ENCODE measurements at regions not wholly inside any gene's neighbourhood (a gene's known extent, or its start where the extent isn't known, plus 50 kb on each side); places are given as distances from the start of the nearest gene placed in this dataset.

GRCh38 chr3:64832098-64832497 is 144.3 kb upstream of the ADAMTS9 start:
- no peaks in the 10 kb centered on the region for H3K9me3 Mint-ChIP-seq
- no peaks in the 10 kb centered on the region for H3K36me3 Mint-ChIP-seq
- no peak overlapping the region for H3K4me3 Mint-ChIP-seq
- no peak overlapping the region for H3K27ac Mint-ChIP-seq
- DNase-seq (ENCODE audit: low spot score in 2 of 2, unreplicated experiment in 2 of 2): no peak
- H3K27me3 Mint-ChIP-seq (ENCODE audit: low read depth): no peaks in the 10 kb centered on the region
- H3K4me1 Mint-ChIP-seq: peaks cover 19% of the 10 kb centered on the region
- no peak for TF ChIP-seq CTCF (IDR thresholded peaks at IDR 0.05; ENCODE audit: unreplicated experiment)

GRCh38 chr3:64830681-64831080 is 142.9 kb upstream of the ADAMTS9 start:
- Mint-ChIP-seq H3K36me3 (no peaks in the 10 kb centered on the region), H3K4me1 (peaks cover 19% of the 10 kb centered on the region), H3K27ac (no peak overlapping the region), H3K9me3 (no peaks in the 10 kb centered on the region), H3K27me3 (ENCODE audit: low read depth) (no peaks in the 10 kb centered on the region), H3K4me3 (no peak overlapping the region)
- no peak for DNase-seq (ENCODE audit: low spot score in 2 of 2, unreplicated experiment in 2 of 2)
- TF ChIP-seq CTCF (IDR thresholded peaks at IDR 0.05; ENCODE audit: unreplicated experiment): no peak

DNA sequence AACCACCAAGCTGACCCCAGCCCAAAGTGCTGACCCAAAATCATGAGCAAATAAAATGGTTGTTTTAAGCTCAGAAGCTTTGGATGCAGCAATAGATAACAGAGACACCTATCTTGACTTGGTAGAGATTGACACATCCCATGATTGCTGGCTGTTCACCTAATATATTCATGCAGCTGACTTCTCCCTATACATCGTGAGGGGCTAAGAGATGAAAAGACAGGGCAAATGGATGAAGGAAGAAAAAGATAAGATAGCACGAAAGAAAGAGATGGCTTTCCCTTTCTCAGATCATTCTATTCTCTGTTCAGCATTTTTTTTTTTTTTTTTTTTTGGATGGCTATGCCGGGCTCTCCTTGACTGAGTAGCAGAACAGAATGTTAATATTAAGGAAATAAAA is 141.5 kb upstream of the ADAMTS9 start:
- Mint-ChIP-seq H3K27ac (no peak overlapping the region), H3K36me3 (no peaks in the 10 kb centered on the region), H3K4me1 (peaks cover 27% of the 10 kb centered on the region), H3K9me3 (no peaks in the 10 kb centered on the region), H3K27me3 (ENCODE audit: low read depth) (no peaks in the 10 kb centered on the region), H3K4me3 (no peak overlapping the region)
- no peak for TF ChIP-seq CTCF (IDR thresholded peaks at IDR 0.05; ENCODE audit: unreplicated experiment)
- no peak for DNase-seq (ENCODE audit: low spot score in 2 of 2, unreplicated experiment in 2 of 2)

- H3K4me1 Mint-ChIP-seq: peaks cover 33% of the 10 kb centered on the region
- H3K9me3 Mint-ChIP-seq: no peaks in the 10 kb centered on the region
- no peak overlapping the region for H3K4me3 Mint-ChIP-seq
- DNase-seq (ENCODE audit: low spot score in 2 of 2, unreplicated experiment in 2 of 2): no peak
- no peaks in the 10 kb centered on the region for H3K27me3 Mint-ChIP-seq (ENCODE audit: low read depth)
- no peak for TF ChIP-seq CTCF (IDR thresholded peaks at IDR 0.05; ENCODE audit: unreplicated experiment)
- H3K36me3 Mint-ChIP-seq: no peaks in the 10 kb centered on the region
- no peak overlapping the region for H3K27ac Mint-ChIP-seq
Measured at GRCh38 chr3:64828276-64828675, 140.5 kb upstream of the ADAMTS9 start.

DNA sequence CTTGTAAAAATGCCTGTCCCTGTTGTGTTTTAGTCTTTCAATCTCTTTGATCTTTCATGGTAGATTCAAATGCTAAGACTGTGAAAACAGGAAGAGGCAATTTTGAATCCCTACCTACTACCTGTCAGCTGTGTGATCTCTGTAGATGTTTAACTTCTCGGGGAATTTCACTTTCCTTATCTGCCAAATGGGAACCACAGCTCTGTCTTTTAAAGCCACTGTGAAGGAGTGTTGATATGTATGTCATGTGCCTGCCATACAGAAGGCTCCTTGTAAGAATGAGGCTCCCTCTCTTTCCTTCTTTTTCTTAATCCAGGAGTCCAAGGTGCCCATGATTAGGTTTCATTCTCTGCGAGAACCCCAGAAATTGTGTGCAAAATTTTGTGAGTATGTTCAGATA is 139.6 kb upstream of the ADAMTS9 start:
- Mint-ChIP-seq H3K4me1 (peaks cover 38% of the 10 kb centered on the region), H3K27ac (peak overlapping the region; percentile 14), H3K27me3 (ENCODE audit: low read depth) (no peaks in the 10 kb centered on the region), H3K9me3 (no peaks in the 10 kb centered on the region), H3K4me3 (no peak overlapping the region), H3K36me3 (no peaks in the 10 kb centered on the region)
- no peak for DNase-seq (ENCODE audit: low spot score in 2 of 2, unreplicated experiment in 2 of 2)
- TF ChIP-seq CTCF (IDR thresholded peaks at IDR 0.05; ENCODE audit: unreplicated experiment): no peak

DNA sequence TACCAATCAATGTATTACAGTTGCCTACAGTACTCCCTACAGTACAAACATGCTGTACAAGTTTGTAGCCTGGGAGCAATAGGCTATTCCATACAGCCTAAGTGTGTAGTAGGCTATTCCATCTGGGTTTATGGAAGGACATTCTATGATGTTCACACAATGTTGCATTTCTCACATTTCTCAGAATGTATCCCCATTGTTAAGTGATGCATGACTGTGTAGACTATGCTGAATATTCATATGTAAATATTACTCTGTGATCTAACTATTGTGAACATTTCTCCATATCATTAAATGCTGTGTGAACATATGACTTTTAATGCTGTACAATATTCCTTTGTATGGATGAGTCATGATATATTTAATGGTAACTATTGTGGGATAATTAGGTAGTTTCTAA is 139.2 kb upstream of the ADAMTS9 start:
- no peaks in the 10 kb centered on the region for H3K36me3 Mint-ChIP-seq
- DNase-seq (ENCODE audit: low spot score in 2 of 2, unreplicated experiment in 2 of 2): no peak
- no peaks in the 10 kb centered on the region for H3K9me3 Mint-ChIP-seq
- no peak overlapping the region for H3K4me3 Mint-ChIP-seq
- no peak for TF ChIP-seq CTCF (IDR thresholded peaks at IDR 0.05; ENCODE audit: unreplicated experiment)
- H3K27me3 Mint-ChIP-seq (ENCODE audit: low read depth): no peaks in the 10 kb centered on the region
- H3K27ac Mint-ChIP-seq: no peak overlapping the region
- peaks cover 38% of the 10 kb centered on the region for H3K4me1 Mint-ChIP-seq
